Activated B cell treated with CpG ODN at 0.5 μM for 24 hours (primary cell): ENCODE measurements at regions not wholly inside any gene's neighbourhood (a gene's known extent, or its start where the extent isn't known, plus 50 kb on each side); places are given as distances from the start of the nearest gene placed in this dataset.
A peak's percentile ranks its signal among the peaks of the same experiment; 100 is the strongest.

ENCODE experiments used
- ATAC-seq: fragments of 200-7000 bp; cut with Tn5 transposase; one replicate; pipeline ENCODE4 v1.10.0; 2021; ENCODE audit warnings: low read depth, mild to moderate bottlenecking, moderate library complexity
- CTCF ChIA-PET: fragments of 350-600 bp; sonication (Branson Sonifier 250); formaldehyde crosslinking; loops from one replicate; lab custom pipeline; 2021; ENCODE audit warnings: antibody characterized with exemption; lab: Charles Lee
- POLR2A ChIA-PET: fragments of 350-600 bp; sonication (Branson Sonifier 250); formaldehyde crosslinking; loops from one replicate; lab custom pipeline; 2021; ENCODE audit warnings: antibody characterized with exemption; lab: Charles Lee
- DNase-seq: peaks from one replicate; pipeline ENCODE4 v3.0.0; 2022
- H3K27ac Mint-ChIP-seq: one replicate; pipeline ENCODE4 v1.8.0; 2020; ENCODE audit warnings: mixed read lengths
- H3K27me3 Mint-ChIP-seq: one replicate; pipeline ENCODE4 v1.8.0; 2021; ENCODE audit warnings: mixed read lengths
- H3K36me3 Mint-ChIP-seq: one replicate; pipeline ENCODE4 v1.8.0; 2021; ENCODE audit warnings: low read depth, mixed read lengths
- H3K4me1 Mint-ChIP-seq: one replicate; pipeline ENCODE4 v1.8.0; 2021; ENCODE audit warnings: mixed read lengths
- H3K4me3 Mint-ChIP-seq: one replicate; pipeline ENCODE4 v1.8.0; 2020; ENCODE audit warnings: mild to moderate bottlenecking, mixed read lengths
- H3K9me3 Mint-ChIP-seq: one replicate; pipeline ENCODE4 v1.8.0; 2020; ENCODE audit warnings: mixed read lengths
- CTCF ChIP-seq: fragments of 200-600 bp; IDR thresholded peaks from one replicate; pipeline ENCODE4 v1.8.0; 2022; ENCODE audit warnings: antibody characterized with exemption, mild to moderate bottlenecking
- intact Hi-C: fragments of 100-400 bp; cut with micrococcal nuclease; formaldehyde crosslinking; loops from one replicate; pipeline ENCODE4 v1.15.1; 2024

GRCh38 chr14:71324767-71325272, 417.6 kb downstream of the PCNX1 start:
- H3K4me3 Mint-ChIP-seq: peak overlapping the region; percentile 79
- H3K27me3 Mint-ChIP-seq: no peaks in the 10 kb centered on the region
- ATAC-seq (peak; percentile 12), DNase-seq (peak; percentile 28)
- peaks cover 77% of the 10 kb centered on the region for H3K4me1 Mint-ChIP-seq
- intact Hi-C loops: loop anchor here (1.0 to 10.0 kb wide), 3 partner anchors 33 to 520 kb away; partner anchors contain the start of gene MAP3K9
- peaks cover 18% of the 10 kb centered on the region for H3K36me3 Mint-ChIP-seq
- ChIA-PET CTCF (interaction anchor here (1.4 to 8.5 kb wide), 3 partner anchors 77 to 428 kb away, joined by 4 to 208 read pairs (median 9); no protein-coding TSS in a partner anchor), POLR2A (interaction anchor here (0.8 to 8.8 kb wide), 9 partner anchors 26 to 79 kb away, joined by 3 to 164 read pairs (median 6); no protein-coding TSS in a partner anchor)
- no peaks in the 10 kb centered on the region for H3K9me3 Mint-ChIP-seq
- peak overlapping the region; percentile 87 for H3K27ac Mint-ChIP-seq
- no peak for TF ChIP-seq CTCF

GRCh38 chr14:71327691-71328090, 420.4 kb downstream of the PCNX1 start:
- no peak for TF ChIP-seq CTCF
- POLR2A ChIA-PET: interaction anchor here (1.0 to 8.8 kb wide), 3 partner anchors 29 to 76 kb away, joined by 8 to 164 read pairs (median 37); no protein-coding TSS in a partner anchor

DNA sequence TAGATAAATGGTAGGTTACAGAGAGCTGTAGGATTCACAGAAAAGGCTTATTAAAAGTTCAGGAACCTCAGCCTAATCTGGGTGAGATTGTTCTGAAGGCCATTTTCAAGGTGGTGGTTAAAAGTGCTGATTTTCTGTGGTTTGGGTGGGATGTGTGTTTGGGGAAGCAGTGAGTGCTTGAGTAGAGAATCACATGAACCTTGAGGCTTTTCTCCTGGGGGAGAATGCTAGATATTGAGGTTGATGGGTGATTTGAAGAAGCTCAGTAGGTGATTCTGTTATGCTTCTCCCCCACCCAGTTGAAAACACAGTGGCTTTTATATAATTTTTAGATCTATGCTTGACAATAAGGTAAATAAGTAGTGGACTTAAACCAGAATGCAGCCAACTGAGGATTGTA, 420.9 kb downstream of the PCNX1 start:
- no peaks in the 10 kb centered on the region for H3K27me3 Mint-ChIP-seq
- no peaks in the 10 kb centered on the region for H3K9me3 Mint-ChIP-seq
- ChIA-PET POLR2A (interaction anchor here (0.6 to 8.8 kb wide), 4 partner anchors 28 to 1561 kb away, joined by 3 to 164 read pairs (median 22); partner anchors contain the start of gene SRSF5), CTCF (interaction anchor here (8.5 kb wide), 1 partner anchor 74 kb away, joined by 208 read pairs; no protein-coding TSS in a partner anchor)
- peak overlapping the region; percentile 12 for H3K27ac Mint-ChIP-seq
- TF ChIP-seq CTCF: no peak
- peaks cover 25% of the 10 kb centered on the region for H3K36me3 Mint-ChIP-seq
- peaks cover 89% of the 10 kb centered on the region for H3K4me1 Mint-ChIP-seq
- ATAC-seq: peak; percentile 16
- intact Hi-C loops: loop anchor here (1.0 to 10.0 kb wide), 2 partner anchors 9 to 523 kb away; partner anchors contain the start of gene MAP3K9
- DNase-seq: no peak
- H3K4me3 Mint-ChIP-seq: no peak overlapping the region

More at GRCh38 chr14:71327691-71328090, 420.4 kb downstream of the PCNX1 start:
- Mint-ChIP-seq H3K27me3 (no peaks in the 10 kb centered on the region), H3K27ac (no peak overlapping the region), H3K4me1 (peaks cover 91% of the 10 kb centered on the region), H3K4me3 (peak overlapping the region; percentile 29), H3K36me3 (peaks cover 28% of the 10 kb centered on the region), H3K9me3 (no peaks in the 10 kb centered on the region)
- no peak for ATAC-seq
- CTCF ChIA-PET: interaction anchor here (8.5 kb wide), 1 partner anchor 74 kb away, joined by 208 read pairs; no protein-coding TSS in a partner anchor
- DNase-seq: no peak
- intact Hi-C loops: loop anchor here (1.0 to 10.0 kb wide), 2 partner anchors 10 to 523 kb away; partner anchors contain the start of gene MAP3K9

GRCh38 chr14:71328954-71329353, 421.7 kb downstream of the PCNX1 start:
- ChIA-PET POLR2A (no interaction called here), CTCF (no interaction called here)
- Mint-ChIP-seq H3K36me3 (peaks cover 30% of the 10 kb centered on the region), H3K4me3 (no peak overlapping the region), H3K4me1 (peaks cover 90% of the 10 kb centered on the region), H3K27ac (no peak overlapping the region), H3K9me3 (no peaks in the 10 kb centered on the region), H3K27me3 (no peaks in the 10 kb centered on the region)
- ATAC-seq: no peak
- DNase-seq: no peak
- intact Hi-C loops: loop anchor here (1.0 to 10.0 kb wide), 2 partner anchors 8 to 524 kb away; partner anchors contain the start of gene MAP3K9
- TF ChIP-seq CTCF: no peak

DNA sequence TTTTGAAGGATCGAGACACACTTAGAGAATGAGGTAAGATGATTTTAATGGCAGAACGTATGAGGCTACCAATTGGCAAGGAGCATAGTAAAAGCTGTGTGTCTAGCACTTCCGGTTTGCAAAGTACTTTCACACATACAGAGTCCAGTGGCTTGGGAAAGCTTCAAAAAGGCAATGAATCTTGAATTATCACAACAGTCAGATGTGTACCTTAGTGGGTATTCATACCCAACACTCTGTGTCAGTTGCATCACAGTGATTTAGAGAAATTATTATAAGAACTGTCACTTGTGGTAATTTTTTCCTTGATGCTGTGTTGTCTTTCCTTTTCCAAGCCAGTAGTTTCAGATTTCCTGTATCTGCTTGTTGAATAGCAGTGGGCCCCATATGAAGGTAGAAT, 424.1 kb downstream of the PCNX1 start:
- no peaks in the 10 kb centered on the region for H3K9me3 Mint-ChIP-seq
- no peak for TF ChIP-seq CTCF
- peaks cover 39% of the 10 kb centered on the region for H3K36me3 Mint-ChIP-seq
- ChIA-PET CTCF (no interaction called here), POLR2A (no interaction called here)
- H3K27ac Mint-ChIP-seq: no peak overlapping the region
- H3K4me3 Mint-ChIP-seq: no peak overlapping the region
- H3K27me3 Mint-ChIP-seq: no peaks in the 10 kb centered on the region
- DNase-seq (no peak), ATAC-seq (no peak)
- intact Hi-C loops: no loop called here
- peaks cover 87% of the 10 kb centered on the region for H3K4me1 Mint-ChIP-seq
